Trophoblast cell (in vitro differentiated cells and primary cell): ENCODE measurements at regions not wholly inside any gene's neighbourhood (a gene's known extent, or its start where the extent isn't known, plus 50 kb on each side); places are given as distances from the start of the nearest gene placed in this dataset.

ENCODE experiments used
- DNase-seq, 2 donors: peaks; one replicate each; pipeline ENCODE4 v3.0.0-alpha.2; 2016
- H2AFZ ChIP-seq: 2 replicates; pipeline ENCODE4 v1.6.1; 2013; ENCODE audit warnings: low read length, moderate library complexity, mild to moderate bottlenecking; ENCODE audit not compliant: insufficient read depth, poor library complexity
- H2AK5ac ChIP-seq: 2 replicates; pipeline ENCODE4 v1.6.1; 2013; ENCODE audit warnings: mild to moderate bottlenecking, low read length
- H2BK120ac ChIP-seq: 2 replicates; pipeline ENCODE4 v1.6.1; 2013; ENCODE audit warnings: low read length, mild to moderate bottlenecking, moderate library complexity; ENCODE audit not compliant: insufficient read depth, poor library complexity
- H2BK12ac ChIP-seq: 2 replicates; pipeline ENCODE4 v1.6.1; 2013; ENCODE audit warnings: mild to moderate bottlenecking, low read length, moderate library complexity
- H2BK5ac ChIP-seq: 2 replicates; pipeline ENCODE4 v1.6.1; 2013; ENCODE audit warnings: low read length, low read depth, moderate library complexity, mild to moderate bottlenecking; ENCODE audit not compliant: poor library complexity
- H3K14ac ChIP-seq: 2 replicates; pipeline ENCODE4 v1.6.1; 2013; ENCODE audit warnings: mild to moderate bottlenecking, low read length
- H3K18ac ChIP-seq: 2 replicates; pipeline ENCODE4 v1.6.1; 2013; ENCODE audit warnings: mild to moderate bottlenecking, low read length
- H3K23ac ChIP-seq: 2 replicates; pipeline ENCODE4 v1.6.1; 2013; ENCODE audit warnings: low read length
- H3K27ac ChIP-seq: 2 replicates; pipeline ENCODE4 v1.5.1; 2013; ENCODE audit warnings: low read depth, mild to moderate bottlenecking, inconsistent platforms, low read length, moderate library complexity
- H3K27me3 ChIP-seq: 2 replicates; pipeline ENCODE4 v1.6.1; 2013; ENCODE audit warnings: inconsistent platforms, mild to moderate bottlenecking, low read length, moderate library complexity; ENCODE audit not compliant: insufficient read depth
- H3K36me3 ChIP-seq, 2 experiments: 1 replicate in 1 of 2; 2 replicates in 1 of 2; pipeline ENCODE4 v1.6.1; 2013; ENCODE audit warnings: low read length in 2 of 2, mild to moderate bottlenecking in 2 of 2, moderate library complexity in 1 of 2; ENCODE audit not compliant: insufficient read depth in 2 of 2, control insufficient read depth in 1 of 2
- H3K4ac ChIP-seq: 2 replicates; pipeline ENCODE4 v1.6.1; 2013; ENCODE audit warnings: low read depth, mild to moderate bottlenecking, low read length, moderate library complexity
- H3K4me1 ChIP-seq, 2 experiments: 1 replicate in 1 of 2; 2 replicates in 1 of 2; pipeline ENCODE4 v1.6.1; 2013; ENCODE audit warnings: low read length in 2 of 2, mild to moderate bottlenecking in 2 of 2, moderate library complexity in 1 of 2; ENCODE audit not compliant: insufficient read depth in 2 of 2, control insufficient read depth in 1 of 2
- H3K4me2 ChIP-seq: 2 replicates; pipeline ENCODE4 v1.6.1; 2013; ENCODE audit warnings: inconsistent platforms, mild to moderate bottlenecking, low read length, moderate library complexity
- H3K4me3 ChIP-seq: 2 replicates; pipeline ENCODE4 v1.5.1; 2013; ENCODE audit warnings: mild to moderate bottlenecking, low read depth, low read length, inconsistent platforms
- H3K79me1 ChIP-seq: one replicate; pipeline ENCODE4 v1.6.1; 2013; ENCODE audit warnings: low read length
- H3K79me2 ChIP-seq: 2 replicates; pipeline ENCODE4 v1.6.1; 2013; ENCODE audit warnings: low read length, mild to moderate bottlenecking; ENCODE audit not compliant: control insufficient read depth, insufficient read depth, poor library complexity
- H3K9ac ChIP-seq: 2 replicates; pipeline ENCODE4 v1.6.1; 2013; ENCODE audit warnings: mild to moderate bottlenecking, low read length
- H3K9me3 ChIP-seq: 2 replicates; pipeline ENCODE4 v1.6.1; 2013; ENCODE audit warnings: low read depth, mild to moderate bottlenecking, control low read depth, inconsistent platforms, low read length; ENCODE audit not compliant: insufficient read depth
- H4K12ac ChIP-seq: 2 replicates; pipeline ENCODE4 v1.6.1; 2013; ENCODE audit warnings: low read depth, mild to moderate bottlenecking, low read length, moderate library complexity
- H4K8ac ChIP-seq: 2 replicates; pipeline ENCODE4 v1.6.1; 2013; ENCODE audit warnings: low read depth, mild to moderate bottlenecking, low read length, moderate library complexity
- H4K91ac ChIP-seq: one replicate; pipeline ENCODE4 v1.6.1; 2013; ENCODE audit warnings: low read depth, mild to moderate bottlenecking, low read length, moderate library complexity
- whole genome bisulfite sequencing: extraction: QIAGEN DNeasy Blood & Tissue Kit; methylation state at CpG from one replicate; pipeline ENCODE4 v1.1.7; 2013; ENCODE audit warnings: missing lambda C conversion rate; ENCODE audit not compliant: insufficient read length, insufficient coverage; ENCODE audit errors: extremely low coverage; 5-methylcytosine and 5-hydroxymethylcytosine counted together

DNA sequence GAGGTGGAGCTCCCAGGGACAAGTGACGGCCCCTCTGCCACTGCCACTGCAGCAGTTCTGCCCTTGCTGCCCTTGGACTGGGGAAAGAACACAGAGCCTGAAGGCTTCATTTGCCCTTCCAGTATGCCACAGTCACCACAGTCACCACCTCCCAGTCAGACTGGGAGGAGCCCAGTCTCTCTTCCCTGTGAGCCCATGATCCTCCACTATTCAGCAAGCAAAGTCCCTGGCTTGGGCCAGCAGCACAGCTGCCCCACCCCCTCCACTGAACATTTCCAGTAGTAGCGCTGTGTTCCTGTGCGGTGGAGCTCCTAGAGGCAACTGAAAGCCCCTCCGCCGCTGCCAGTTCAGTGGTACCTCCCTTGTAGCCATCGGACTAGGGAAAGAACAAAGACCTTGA lies 329.4 kb downstream of the MAN2A1 start:
- Histone ChIP-seq H3K4me3 (no peak overlapping the region), H3K23ac (no peak overlapping the region), H3K4ac (no peak overlapping the region), H3K14ac (no peak overlapping the region), H3K4me1 (no peaks in the 10 kb centered on the region), H2BK120ac (no peak overlapping the region), H2AFZ (no peak overlapping the region), H3K9me3 (peaks cover 2% of the 10 kb centered on the region), H4K8ac (no peak overlapping the region), H4K12ac (no peak overlapping the region), H4K91ac (no peak overlapping the region), H3K36me3 (no peaks in the 10 kb centered on the region), H3K79me1 (no peaks in the 10 kb centered on the region), H2BK12ac (no peak overlapping the region), H2AK5ac (no peak overlapping the region), H3K27ac (no peak overlapping the region), H3K27me3 (no peaks in the 10 kb centered on the region), H3K9ac (no peak overlapping the region), H3K79me2 (no peaks in the 10 kb centered on the region), H2BK5ac (no peak overlapping the region), H3K4me2 (no peak overlapping the region), H3K18ac (no peak overlapping the region)
- no peak for DNase-seq
- WGBS: no CpG with 5 or more reads among the region's 6 CpGs

GRCh38 chr5:110019780-110020179 lies 330.1 kb downstream of the MAN2A1 start:
- Histone ChIP-seq H3K4me2 (no peak overlapping the region), H3K9ac (no peak overlapping the region), H3K9me3 (peaks cover 2% of the 10 kb centered on the region), H2BK120ac (no peak overlapping the region), H3K4me3 (no peak overlapping the region), H3K36me3 (no peaks in the 10 kb centered on the region), H3K4ac (no peak overlapping the region), H4K8ac (no peak overlapping the region), H2BK12ac (no peak overlapping the region), H3K23ac (no peak overlapping the region), H4K91ac (no peak overlapping the region), H3K79me1 (no peaks in the 10 kb centered on the region), H2AK5ac (no peak overlapping the region), H3K18ac (no peak overlapping the region), H2BK5ac (no peak overlapping the region), H3K27ac (no peak overlapping the region), H3K27me3 (no peaks in the 10 kb centered on the region), H3K4me1 (no peaks in the 10 kb centered on the region), H4K12ac (no peak overlapping the region), H3K14ac (no peak overlapping the region), H3K79me2 (no peaks in the 10 kb centered on the region), H2AFZ (no peak overlapping the region)
- WGBS: no CpG with 5 or more reads among the region's 4 CpGs
- DNase-seq: no peak

- Histone ChIP-seq H2BK5ac (no peak overlapping the region), H3K23ac (no peak overlapping the region), H3K4me1 (no peaks in the 10 kb centered on the region), H3K79me1 (no peaks in the 10 kb centered on the region), H3K27ac (no peak overlapping the region), H3K14ac (no peak overlapping the region), H2AK5ac (no peak overlapping the region), H4K91ac (no peak overlapping the region), H2AFZ (no peak overlapping the region), H2BK120ac (no peak overlapping the region), H3K9ac (no peak overlapping the region), H3K4me2 (no peak overlapping the region), H3K9me3 (peaks cover 2% of the 10 kb centered on the region), H3K4me3 (no peak overlapping the region), H4K8ac (no peak overlapping the region), H4K12ac (no peak overlapping the region), H3K27me3 (no peaks in the 10 kb centered on the region), H3K18ac (no peak overlapping the region), H3K36me3 (no peaks in the 10 kb centered on the region), H2BK12ac (no peak overlapping the region), H3K79me2 (no peaks in the 10 kb centered on the region), H3K4ac (no peak overlapping the region)
- DNase-seq: no peak
- no CpG with 5 or more reads among the region's 3 CpGs for WGBS
These were observed 331.5 kb downstream of the MAN2A1 start for GRCh38 chr5:110021251-110021650.

GRCh38 chr5:110025160-110025559 lies 335.4 kb downstream of the MAN2A1 start:
- H3K9me3 ChIP-seq: no peaks in the 10 kb centered on the region
- no peak overlapping the region for H2BK12ac ChIP-seq
- no peaks in the 10 kb centered on the region for H3K79me1 ChIP-seq
- H4K91ac ChIP-seq: no peak overlapping the region
- no peak overlapping the region for H4K12ac ChIP-seq
- no peak overlapping the region for H2BK120ac ChIP-seq
- no peak overlapping the region for H3K23ac ChIP-seq
- H3K4me1 ChIP-seq: no peaks in the 10 kb centered on the region
- H2BK5ac ChIP-seq: no peak overlapping the region
- H4K8ac ChIP-seq: no peak overlapping the region
- no peaks in the 10 kb centered on the region for H3K79me2 ChIP-seq
- H3K18ac ChIP-seq: no peak overlapping the region
- H3K4me2 ChIP-seq: no peak overlapping the region
- WGBS: no CpG with 5 or more reads among the region's 3 CpGs
- DNase-seq: no peak
- H3K14ac ChIP-seq: no peak overlapping the region
- H2AFZ ChIP-seq: no peak overlapping the region
- no peak overlapping the region for H3K4ac ChIP-seq
- H3K27me3 ChIP-seq: no peaks in the 10 kb centered on the region
- H3K4me3 ChIP-seq: no peak overlapping the region
- no peak overlapping the region for H2AK5ac ChIP-seq
- H3K9ac ChIP-seq: no peak overlapping the region
- H3K36me3 ChIP-seq: no peaks in the 10 kb centered on the region
- no peak overlapping the region for H3K27ac ChIP-seq
